Parathyroid adenoma (tissue), 2 donors: ENCODE measurements at regions not wholly inside any gene's neighbourhood (a gene's known extent, or its start where the extent isn't known, plus 50 kb on each side); places are given as distances from the start of the nearest gene placed in this dataset.

Source experiments
- H2AFZ ChIP-seq: fragments of 300-600 bp; sonication (generic); one replicate; pipeline ENCODE4 v1.7.0; 2017; ENCODE audit warnings: antibody characterized with exemption, mild to moderate bottlenecking
- H3K27ac ChIP-seq: fragments of 300-600 bp; sonication (generic); one replicate; pipeline ENCODE4 v1.7.0; 2017
- H3K27me3 ChIP-seq: fragments of 300-600 bp; sonication (generic); one replicate; pipeline ENCODE4 v1.7.0; 2017; ENCODE audit warnings: low read length; ENCODE audit not compliant: control insufficient read depth, insufficient read depth
- H3K36me3 ChIP-seq: fragments of 300-600 bp; sonication (generic); one replicate; pipeline ENCODE4 v1.7.0; 2017; ENCODE audit warnings: low read length; ENCODE audit not compliant: control insufficient read depth, insufficient read depth
- H3K4me1 ChIP-seq: fragments of 300-600 bp; sonication (generic); one replicate; pipeline ENCODE4 v1.7.0; 2017; ENCODE audit warnings: control low read depth
- H3K4me2 ChIP-seq: fragments of 300-600 bp; sonication (generic); one replicate; pipeline ENCODE4 v1.7.0; 2017; ENCODE audit warnings: low read length
- H3K4me3 ChIP-seq: fragments of 300-600 bp; sonication (generic); one replicate; pipeline ENCODE4 v1.7.0; 2017; ENCODE audit warnings: low read depth, low read length
- H3K79me2 ChIP-seq: fragments of 300-600 bp; sonication (generic); one replicate; pipeline ENCODE4 v1.7.0; 2017; ENCODE audit warnings: control low read depth
- H3K9ac ChIP-seq: fragments of 300-600 bp; sonication (generic); one replicate; pipeline ENCODE4 v1.7.0; 2017; ENCODE audit warnings: mild to moderate bottlenecking
- H3K9me3 ChIP-seq: fragments of 300-600 bp; sonication (generic); one replicate; pipeline ENCODE4 v1.7.0; 2017; ENCODE audit warnings: low read length; ENCODE audit not compliant: control insufficient read depth
- CTCF ChIP-seq: fragments of 300-600 bp; sonication (generic); IDR thresholded peaks from one replicate; pipeline ENCODE4 v1.7.0; 2017; ENCODE audit warnings: antibody characterized with exemption, mild to moderate bottlenecking
- donor health status: primary hyperparathyroidism.

GRCh38 chr9:95733741-95734666 lies 141.5 kb upstream of the ERCC6L2 start:
- Histone ChIP-seq H3K4me2 (no peak overlapping the region), H3K27me3 (no peaks in the 10 kb centered on the region), H2AFZ (no peak overlapping the region), H3K4me1 (no peaks in the 10 kb centered on the region), H3K27ac (no peak overlapping the region), H3K36me3 (no peaks in the 10 kb centered on the region), H3K79me2 (no peaks in the 10 kb centered on the region), H3K4me3 (no peak overlapping the region), H3K9ac (no peak overlapping the region), H3K9me3 (no peaks in the 10 kb centered on the region)
- no peak for TF ChIP-seq CTCF

GRCh38 chr9:95732802-95733688 lies 142.4 kb upstream of the ERCC6L2 start:
- Histone ChIP-seq H3K27me3 (no peaks in the 10 kb centered on the region), H3K4me3 (no peak overlapping the region), H3K4me1 (no peaks in the 10 kb centered on the region), H3K27ac (no peak overlapping the region), H3K4me2 (no peak overlapping the region), H3K9ac (no peak overlapping the region), H2AFZ (no peak overlapping the region), H3K79me2 (no peaks in the 10 kb centered on the region), H3K36me3 (no peaks in the 10 kb centered on the region), H3K9me3 (no peaks in the 10 kb centered on the region)
- no peak for TF ChIP-seq CTCF

- H3K27ac ChIP-seq, result no peak overlapping the region
Observed at GRCh38 chr9:95731876-95732275, 143.6 kb upstream of the ERCC6L2 start.

GRCh38 chr9:95729669-95730368 lies 145.7 kb upstream of the ERCC6L2 start:
- Histone ChIP-seq H2AFZ (no peak overlapping the region), H3K36me3 (no peaks in the 10 kb centered on the region), H3K27me3 (no peaks in the 10 kb centered on the region), H3K27ac (no peak overlapping the region), H3K4me3 (no peak overlapping the region), H3K9ac (no peak overlapping the region), H3K4me1 (no peaks in the 10 kb centered on the region), H3K4me2 (no peak overlapping the region), H3K9me3 (no peaks in the 10 kb centered on the region), H3K79me2 (no peaks in the 10 kb centered on the region)
- TF ChIP-seq CTCF, result no peak

More at GRCh38 chr9:95731876-95732275, 143.6 kb upstream of the ERCC6L2 start:
- Histone ChIP-seq H3K79me2 (no peaks in the 10 kb centered on the region), H3K36me3 (no peaks in the 10 kb centered on the region), H3K9me3 (no peaks in the 10 kb centered on the region), H2AFZ (no peak overlapping the region), H3K4me3 (no peak overlapping the region), H3K4me1 (no peaks in the 10 kb centered on the region), H3K4me2 (no peak overlapping the region), H3K27me3 (no peaks in the 10 kb centered on the region), H3K9ac (no peak overlapping the region)
- no peak for TF ChIP-seq CTCF
